Stomach (tissue), 4 donors: ENCODE measurements at regions not wholly inside any gene's neighbourhood (a gene's known extent, or its start where the extent isn't known, plus 50 kb on each side); places are given as distances from the start of the nearest gene placed in this dataset.

ENCODE experiments used
- POLR2A ChIP-seq, 4 donors: fragments of 450-650 bp; IDR thresholded peaks; one replicate each; pipeline ENCODE4 v1.6.1; 2016; ENCODE audit warnings: antibody characterized with exemption in 4 of 4, control low read depth in 2 of 4, mild to moderate bottlenecking in 1 of 4, moderate library complexity in 1 of 4
- TF ChIP-seq, protein P1 (sequence below), 7 experiments: fragments of 450-650 bp in 4 of 7; fragments of 200-600 bp in 3 of 7; sonication (generic) in 3 of 7; IDR thresholded peaks; one replicate each; pipeline ENCODE4 v1.5.1; 2016 to 2019; ENCODE audit warnings: antibody characterized with exemption in 7 of 7, control low read depth in 2 of 7, mild to moderate bottlenecking in 1 of 7

DNA sequence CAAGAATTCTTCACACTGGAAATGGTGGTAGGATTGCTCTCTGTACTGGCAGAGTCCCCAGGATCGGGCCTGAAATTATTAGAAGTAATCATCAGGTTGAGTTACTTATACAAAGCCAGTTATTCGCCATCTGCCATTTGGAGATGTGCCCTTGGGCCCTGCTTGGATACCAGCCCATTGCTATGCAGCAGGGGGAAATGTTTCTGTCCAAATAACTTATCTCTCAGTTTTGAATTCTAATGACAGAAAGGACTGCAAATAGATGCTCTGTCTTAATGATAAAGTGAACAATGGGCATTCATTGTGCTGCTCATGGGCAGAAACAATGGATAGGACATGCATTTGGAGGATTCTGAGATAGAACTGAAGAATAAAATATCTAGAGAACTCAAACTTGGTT lies 139.1 kb upstream of the PELI2 start:
- TF ChIP-seq, protein P1, sequence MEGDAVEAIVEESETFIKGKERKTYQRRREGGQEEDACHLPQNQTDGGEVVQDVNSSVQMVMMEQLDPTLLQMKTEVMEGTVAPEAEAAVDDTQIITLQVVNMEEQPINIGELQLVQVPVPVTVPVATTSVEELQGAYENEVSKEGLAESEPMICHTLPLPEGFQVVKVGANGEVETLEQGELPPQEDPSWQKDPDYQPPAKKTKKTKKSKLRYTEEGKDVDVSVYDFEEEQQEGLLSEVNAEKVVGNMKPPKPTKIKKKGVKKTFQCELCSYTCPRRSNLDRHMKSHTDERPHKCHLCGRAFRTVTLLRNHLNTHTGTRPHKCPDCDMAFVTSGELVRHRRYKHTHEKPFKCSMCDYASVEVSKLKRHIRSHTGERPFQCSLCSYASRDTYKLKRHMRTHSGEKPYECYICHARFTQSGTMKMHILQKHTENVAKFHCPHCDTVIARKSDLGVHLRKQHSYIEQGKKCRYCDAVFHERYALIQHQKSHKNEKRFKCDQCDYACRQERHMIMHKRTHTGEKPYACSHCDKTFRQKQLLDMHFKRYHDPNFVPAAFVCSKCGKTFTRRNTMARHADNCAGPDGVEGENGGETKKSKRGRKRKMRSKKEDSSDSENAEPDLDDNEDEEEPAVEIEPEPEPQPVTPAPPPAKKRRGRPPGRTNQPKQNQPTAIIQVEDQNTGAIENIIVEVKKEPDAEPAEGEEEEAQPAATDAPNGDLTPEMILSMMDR (IDR thresholded peaks at IDR 0.05), result no peak
- TF ChIP-seq POLR2A (IDR thresholded peaks at IDR 0.05), result no peak
